GM23248 (cell line): ENCODE measurements at regions not wholly inside any gene's neighbourhood (a gene's known extent, or its start where the extent isn't known, plus 50 kb on each side); places are given as distances from the start of the nearest gene placed in this dataset.

ENCODE experiments used
- DNase-seq: peaks from one replicate; pipeline ENCODE4 v3.0.0-alpha.2; 2015
- H2AFZ ChIP-seq: fragments of 200-600 bp; sonication (generic); 2 replicates; pipeline ENCODE4 v1.6.1; 2016; ENCODE audit warnings: antibody characterized with exemption
- H3F3A ChIP-seq: fragments of 200-600 bp; sonication (generic); 2 replicates; pipeline ENCODE4 v1.6.1; 2016; ENCODE audit warnings: mild to moderate bottlenecking, antibody characterized with exemption, mixed run types; ENCODE audit not compliant: insufficient read depth
- H3K27ac ChIP-seq: fragments of 200-600 bp; sonication (generic); 2 replicates; pipeline ENCODE4 v1.5.1; 2016; ENCODE audit warnings: mild to moderate bottlenecking
- H3K27me3 ChIP-seq: fragments of 200-600 bp; sonication (generic); replicated peaks from 2 replicates; pipeline ENCODE4 v1.6.1; 2016; ENCODE audit warnings: mild to moderate bottlenecking; ENCODE audit not compliant: insufficient read depth
- H3K36me3 ChIP-seq: fragments of 200-600 bp; sonication (generic); 2 replicates; pipeline ENCODE4 v1.6.1; 2016; ENCODE audit warnings: low read depth, mild to moderate bottlenecking
- H3K4me1 ChIP-seq: fragments of 200-600 bp; sonication (generic); 2 replicates; pipeline ENCODE4 v1.6.1; 2016; ENCODE audit warnings: mild to moderate bottlenecking; ENCODE audit not compliant: insufficient read depth
- H3K4me2 ChIP-seq: fragments of 200-600 bp; sonication (generic); one replicate; pipeline ENCODE4 v1.6.1; 2016; ENCODE audit warnings: mild to moderate bottlenecking; ENCODE audit not compliant: unreplicated experiment
- H3K4me3 ChIP-seq: fragments of 200-600 bp; sonication (generic); 2 replicates; pipeline ENCODE4 v1.5.1; 2016; ENCODE audit warnings: mild to moderate bottlenecking
- H3K79me2 ChIP-seq: fragments of 200-600 bp; sonication (generic); 2 replicates; pipeline ENCODE4 v1.6.1; 2016; ENCODE audit warnings: mild to moderate bottlenecking; ENCODE audit not compliant: insufficient read depth
- H3K9ac ChIP-seq: fragments of 200-600 bp; sonication (generic); 2 replicates; pipeline ENCODE4 v1.6.1; 2016; ENCODE audit warnings: mild to moderate bottlenecking
- H3K9me2 ChIP-seq: fragments of 200-600 bp; sonication (generic); 2 replicates; pipeline ENCODE4 v1.6.1; 2016; ENCODE audit warnings: mixed run types, mild to moderate bottlenecking, moderate library complexity; ENCODE audit not compliant: insufficient read depth
- H3K9me3 ChIP-seq: fragments of 200-600 bp; sonication (generic); one replicate; pipeline ENCODE4 v1.6.1; 2017; ENCODE audit warnings: low read depth
- H4K20me1 ChIP-seq: fragments of 200-600 bp; sonication (generic); 2 replicates; pipeline ENCODE4 v1.6.0; 2016; ENCODE audit not compliant: insufficient read depth
- EZH2 ChIP-seq: fragments of 200-600 bp; sonication (generic); IDR thresholded peaks from 2 replicates; pipeline ENCODE4 v1.6.1; 2018; ENCODE audit warnings: antibody characterized with exemption, mild to moderate bottlenecking; ENCODE audit not compliant: insufficient read depth, poor library complexity, severe bottlenecking
- EZH2phosphoT487 ChIP-seq: fragments of 200-600 bp; sonication (generic); IDR thresholded peaks from 2 replicates; pipeline ENCODE4 v1.6.1; 2018; ENCODE audit warnings: antibody characterized with exemption, moderate library complexity, mild to moderate bottlenecking, low read depth; ENCODE audit not compliant: insufficient read depth
- WGBS, 2 experiments: methylation state at CpG; one replicate each; pipeline ENCODE4 v1.1.6; 2015 to 2017; ENCODE audit warnings: low lambda C conversion rate in 2 of 2, low coverage in 1 of 2; ENCODE audit errors: missing lambda C conversion rate in 2 of 2; 5-methylcytosine and 5-hydroxymethylcytosine counted together
- in situ Hi-C: fragments of 300-500 bp; cut with MboI; formaldehyde crosslinking; loops from 2 replicates; pipeline ENCODE4 v1.15.0; 2020

GRCh38 chr6:168192195-168192900 lies 113.3 kb upstream of the FRMD1 start:
- in situ Hi-C loops = no loop called here
- no peak overlapping the region for H3K27ac ChIP-seq
- no peaks in the 10 kb centered on the region for H4K20me1 ChIP-seq
- H3K4me1 ChIP-seq = no peaks in the 10 kb centered on the region
- no peaks in the 10 kb centered on the region for H3K36me3 ChIP-seq
- H3K79me2 ChIP-seq = no peaks in the 10 kb centered on the region
- no peak overlapping the region for H2AFZ ChIP-seq
- H3K4me3 ChIP-seq = no peak overlapping the region
- H3K9ac ChIP-seq = no peak overlapping the region
- H3K27me3 ChIP-seq = peaks cover 5% of the 10 kb centered on the region; the same call in 1 of the 2 replicates
- TF ChIP-seq EZH2 (no peak), EZH2phosphoT487 (no peak)
- H3F3A ChIP-seq = no peaks in the 10 kb centered on the region
- no peak overlapping the region for H3K4me2 ChIP-seq
- no peaks in the 10 kb centered on the region for H3K9me3 ChIP-seq
- H3K9me2 ChIP-seq = no peaks in the 10 kb centered on the region
- DNase-seq = no peak
- 32 to 34% methylated on average over 16 of the region's 16 CpGs for WGBS, 2 experiments

GRCh38 chr6:168190646-168191443 lies 111.8 kb upstream of the FRMD1 start:
- H3K9me2 ChIP-seq = no peaks in the 10 kb centered on the region
- DNase-seq = no peak
- H2AFZ ChIP-seq = no peak overlapping the region
- H3K36me3 ChIP-seq = no peaks in the 10 kb centered on the region
- no peaks in the 10 kb centered on the region for H4K20me1 ChIP-seq
- no peak overlapping the region for H3K4me3 ChIP-seq
- TF ChIP-seq EZH2 = no peak
- no peak for TF ChIP-seq EZH2phosphoT487
- 76 to 78% methylated on average over 21 to 22 of the region's 22 CpGs for WGBS, 2 experiments
- no peak overlapping the region for H3K27ac ChIP-seq
- in situ Hi-C loops = no loop called here
- peaks cover 5% of the 10 kb centered on the region; the same call in 1 of the 2 replicates for H3K27me3 ChIP-seq
- no peak overlapping the region for H3K9ac ChIP-seq
- H3K79me2 ChIP-seq = no peaks in the 10 kb centered on the region
- H3F3A ChIP-seq = no peaks in the 10 kb centered on the region
- no peak overlapping the region for H3K4me2 ChIP-seq
- H3K4me1 ChIP-seq = no peaks in the 10 kb centered on the region
- H3K9me3 ChIP-seq = no peaks in the 10 kb centered on the region

DNA sequence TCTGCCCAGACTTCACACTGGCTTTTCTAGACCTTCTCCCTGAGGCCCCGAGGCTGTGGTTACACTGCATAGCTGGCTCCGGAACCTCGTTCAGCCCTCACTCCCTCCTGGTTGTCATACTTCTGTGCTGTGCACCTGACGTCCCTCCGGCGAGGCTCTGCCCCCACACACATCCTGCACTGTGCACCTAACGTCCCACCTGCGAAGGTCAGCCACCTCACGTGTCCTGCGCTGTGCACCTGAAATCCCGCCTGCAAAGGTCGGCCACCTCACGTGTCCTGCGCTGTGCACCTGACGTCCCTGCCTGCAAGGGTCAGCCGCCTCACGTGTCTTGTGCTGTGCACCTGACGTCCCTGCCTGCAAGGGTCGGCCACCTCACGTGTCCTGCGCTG lies 111.0 kb upstream of the FRMD1 start:
- H3K27me3 ChIP-seq = peaks cover 5% of the 10 kb centered on the region; the same call in 1 of the 2 replicates
- in situ Hi-C loops = no loop called here
- H3K4me2 ChIP-seq = no peak overlapping the region
- no peaks in the 10 kb centered on the region for H3K79me2 ChIP-seq
- H3K9ac ChIP-seq = no peak overlapping the region
- H3K27ac ChIP-seq = no peak overlapping the region
- H3K4me3 ChIP-seq = no peak overlapping the region
- no peaks in the 10 kb centered on the region for H3F3A ChIP-seq
- TF ChIP-seq EZH2phosphoT487 (no peak), EZH2 (no peak)
- no peaks in the 10 kb centered on the region for H4K20me1 ChIP-seq
- H3K4me1 ChIP-seq = no peaks in the 10 kb centered on the region
- H3K9me3 ChIP-seq = no peaks in the 10 kb centered on the region
- 80 to 83% methylated on average over 17 to 21 of the region's 21 CpGs for WGBS, 2 experiments
- H2AFZ ChIP-seq = no peak overlapping the region
- H3K9me2 ChIP-seq = no peaks in the 10 kb centered on the region
- H3K36me3 ChIP-seq = no peaks in the 10 kb centered on the region
- no peak for DNase-seq

GRCh38 chr6:168189200-168190013 lies 110.4 kb upstream of the FRMD1 start:
- H3F3A ChIP-seq = no peaks in the 10 kb centered on the region
- no peaks in the 10 kb centered on the region for H3K9me3 ChIP-seq
- H3K4me1 ChIP-seq = no peaks in the 10 kb centered on the region
- in situ Hi-C loops = no loop called here
- no peaks in the 10 kb centered on the region for H3K36me3 ChIP-seq
- peaks cover 5% of the 10 kb centered on the region; the same call in 1 of the 2 replicates for H3K27me3 ChIP-seq
- H3K4me2 ChIP-seq = no peak overlapping the region
- H4K20me1 ChIP-seq = no peaks in the 10 kb centered on the region
- no peak for DNase-seq
- H2AFZ ChIP-seq = no peak overlapping the region
- no peak overlapping the region for H3K27ac ChIP-seq
- no peaks in the 10 kb centered on the region for H3K9me2 ChIP-seq
- H3K79me2 ChIP-seq = no peaks in the 10 kb centered on the region
- no peak for TF ChIP-seq EZH2
- no peak for TF ChIP-seq EZH2phosphoT487
- H3K4me3 ChIP-seq = no peak overlapping the region
- 76% methylated on average over 9 to 10 of the region's 10 CpGs for WGBS, 2 experiments
- H3K9ac ChIP-seq = no peak overlapping the region
